Astrocyte (in vitro differentiated cells and primary cell): ENCODE measurements at regions not wholly inside any gene's neighbourhood (a gene's known extent, or its start where the extent isn't known, plus 50 kb on each side); places are given as distances from the start of the nearest gene placed in this dataset.

Source experiments
- DNase-seq: peaks from one replicate; pipeline ENCODE4 v3.0.0-alpha.2; 2010; ENCODE audit warnings: low read depth
- FAIRE-seq: peaks from 2 replicates; lab custom pipeline; 2011; peaks lifted over from hg19 to GRCh38; lab: Jason Lieb, UNC
- H2AFZ ChIP-seq: 2 replicates; pipeline ENCODE4 v1.6.0; 2012; ENCODE audit warnings: low read depth, low read length, inconsistent platforms
- H3K27ac ChIP-seq: 2 replicates; pipeline ENCODE4 v1.5.1; 2011; ENCODE audit warnings: low read depth, low read length, inconsistent platforms
- H3K27me3 ChIP-seq: 2 replicates; pipeline ENCODE4 v1.6.0; 2011; ENCODE audit warnings: low read length, inconsistent platforms; ENCODE audit not compliant: insufficient read depth
- H3K36me3 ChIP-seq: 2 replicates; pipeline ENCODE4 v1.5.1; 2011; ENCODE audit warnings: low read length, inconsistent platforms; ENCODE audit not compliant: insufficient read depth
- H3K4me1 ChIP-seq: 2 replicates; pipeline ENCODE4 v1.5.1; 2011; ENCODE audit warnings: low read length, inconsistent platforms; ENCODE audit not compliant: insufficient read depth
- H3K4me2 ChIP-seq: 2 replicates; pipeline ENCODE4 v1.6.0; 2012; ENCODE audit warnings: low read length, inconsistent platforms
- H3K4me3 ChIP-seq: 2 replicates; pipeline ENCODE4 v1.5.1; 2011; ENCODE audit warnings: low read depth, mild to moderate bottlenecking, low read length, inconsistent platforms; ENCODE audit not compliant: insufficient read depth
- H3K79me2 ChIP-seq: 2 replicates; pipeline ENCODE4 v1.6.0; 2012; ENCODE audit warnings: mild to moderate bottlenecking, low read length, inconsistent platforms; ENCODE audit not compliant: insufficient read depth
- H3K9ac ChIP-seq: 2 replicates; pipeline ENCODE4 v1.6.0; 2012; ENCODE audit warnings: mild to moderate bottlenecking, low read length, inconsistent platforms
- H3K9me3 ChIP-seq: 2 replicates; pipeline ENCODE4 v1.5.1; 2012; ENCODE audit warnings: low read depth, mild to moderate bottlenecking, low read length, inconsistent platforms; ENCODE audit not compliant: insufficient read depth
- H4K20me1 ChIP-seq: 2 replicates; pipeline ENCODE4 v1.6.0; 2012; ENCODE audit warnings: low read length, inconsistent platforms; ENCODE audit not compliant: insufficient read depth
- H3K27ac Mint-ChIP-seq: one replicate; pipeline ENCODE4 v1.8.0; 2021; ENCODE audit warnings: mild to moderate bottlenecking, mixed read lengths; ENCODE audit not compliant: unreplicated experiment
- H3K27me3 Mint-ChIP-seq: one replicate; pipeline ENCODE4 v1.8.0; 2021; ENCODE audit warnings: low read depth, mixed read lengths; ENCODE audit not compliant: unreplicated experiment
- H3K36me3 Mint-ChIP-seq: one replicate; pipeline ENCODE4 v1.8.0; 2021; ENCODE audit warnings: low read depth, mixed read lengths; ENCODE audit not compliant: unreplicated experiment
- H3K4me1 Mint-ChIP-seq: one replicate; pipeline ENCODE4 v1.8.0; 2021; ENCODE audit warnings: low read depth, mixed read lengths; ENCODE audit not compliant: unreplicated experiment
- H3K4me3 Mint-ChIP-seq: one replicate; pipeline ENCODE4 v1.8.0; 2021; ENCODE audit warnings: mild to moderate bottlenecking, moderate library complexity, mixed read lengths; ENCODE audit not compliant: unreplicated experiment
- H3K9me3 Mint-ChIP-seq: one replicate; pipeline ENCODE4 v1.8.0; 2021; ENCODE audit warnings: mild to moderate bottlenecking, mixed read lengths; ENCODE audit not compliant: unreplicated experiment
- EZH2 ChIP-seq: IDR thresholded peaks from 2 replicates; pipeline ENCODE4 v1.6.1; 2012; ENCODE audit warnings: mild to moderate bottlenecking, low read length, inconsistent platforms; ENCODE audit not compliant: insufficient read depth
- TF ChIP-seq, protein P1 (sequence below): IDR thresholded peaks from 2 replicates; pipeline ENCODE4 v1.5.1; 2011; ENCODE audit warnings: low read depth, mild to moderate bottlenecking, inconsistent platforms, low read length, moderate library complexity; ENCODE audit not compliant: insufficient read depth

GRCh38 chr13:99063178-99063577 lies 85.3 kb upstream of the DOCK9 start:
- peaks cover 16% of the 10 kb centered on the region for H3K4me1 ChIP-seq
- H3K27ac ChIP-seq, result no peak overlapping the region
- H2AFZ ChIP-seq, result peak overlapping the region; percentile 68
- Mint-ChIP-seq H3K9me3 (peaks cover 5% of the 10 kb centered on the region), H3K4me1 (peaks cover 33% of the 10 kb centered on the region), H3K36me3 (peaks cover 7% of the 10 kb centered on the region), H3K27ac (no peak overlapping the region), H3K4me3 (no peak overlapping the region), H3K27me3 (no peaks in the 10 kb centered on the region)
- no peaks in the 10 kb centered on the region for H3K36me3 ChIP-seq
- no peaks in the 10 kb centered on the region for H3K79me2 ChIP-seq
- FAIRE-seq (no peak), DNase-seq (no peak)
- no peak for TF ChIP-seq EZH2
- TF ChIP-seq, protein P1, sequence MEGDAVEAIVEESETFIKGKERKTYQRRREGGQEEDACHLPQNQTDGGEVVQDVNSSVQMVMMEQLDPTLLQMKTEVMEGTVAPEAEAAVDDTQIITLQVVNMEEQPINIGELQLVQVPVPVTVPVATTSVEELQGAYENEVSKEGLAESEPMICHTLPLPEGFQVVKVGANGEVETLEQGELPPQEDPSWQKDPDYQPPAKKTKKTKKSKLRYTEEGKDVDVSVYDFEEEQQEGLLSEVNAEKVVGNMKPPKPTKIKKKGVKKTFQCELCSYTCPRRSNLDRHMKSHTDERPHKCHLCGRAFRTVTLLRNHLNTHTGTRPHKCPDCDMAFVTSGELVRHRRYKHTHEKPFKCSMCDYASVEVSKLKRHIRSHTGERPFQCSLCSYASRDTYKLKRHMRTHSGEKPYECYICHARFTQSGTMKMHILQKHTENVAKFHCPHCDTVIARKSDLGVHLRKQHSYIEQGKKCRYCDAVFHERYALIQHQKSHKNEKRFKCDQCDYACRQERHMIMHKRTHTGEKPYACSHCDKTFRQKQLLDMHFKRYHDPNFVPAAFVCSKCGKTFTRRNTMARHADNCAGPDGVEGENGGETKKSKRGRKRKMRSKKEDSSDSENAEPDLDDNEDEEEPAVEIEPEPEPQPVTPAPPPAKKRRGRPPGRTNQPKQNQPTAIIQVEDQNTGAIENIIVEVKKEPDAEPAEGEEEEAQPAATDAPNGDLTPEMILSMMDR, result no peak
- H4K20me1 ChIP-seq, result no peaks in the 10 kb centered on the region
- peak overlapping the region; percentile 45 for H3K9ac ChIP-seq
- H3K4me3 ChIP-seq, result no peak overlapping the region
- no peaks in the 10 kb centered on the region for H3K27me3 ChIP-seq
- no peaks in the 10 kb centered on the region for H3K9me3 ChIP-seq
- H3K4me2 ChIP-seq, result peak overlapping the region; percentile 82

- DNase-seq (no peak), FAIRE-seq (no peak)
- Mint-ChIP-seq H3K4me3 (no peak overlapping the region), H3K4me1 (peaks cover 33% of the 10 kb centered on the region), H3K36me3 (peaks cover 7% of the 10 kb centered on the region), H3K9me3 (peaks cover 5% of the 10 kb centered on the region), H3K27me3 (no peaks in the 10 kb centered on the region), H3K27ac (no peak overlapping the region)
- Histone ChIP-seq H3K27ac (no peak overlapping the region), H2AFZ (no peak overlapping the region), H3K9ac (no peak overlapping the region), H3K36me3 (no peaks in the 10 kb centered on the region), H3K4me2 (peak overlapping the region; percentile 12), H3K79me2 (no peaks in the 10 kb centered on the region), H4K20me1 (no peaks in the 10 kb centered on the region), H3K9me3 (no peaks in the 10 kb centered on the region), H3K4me3 (no peak overlapping the region), H3K27me3 (no peaks in the 10 kb centered on the region), H3K4me1 (peaks cover 16% of the 10 kb centered on the region)
- TF ChIP-seq, protein P1, result no peak
- TF ChIP-seq EZH2, result no peak
Observed at GRCh38 chr13:99063952-99064351, 86.1 kb upstream of the DOCK9 start.

- Mint-ChIP-seq H3K27ac (no peak overlapping the region), H3K4me3 (no peak overlapping the region)
Observed at GRCh38 chr13:99064624-99065234, 86.9 kb upstream of the DOCK9 start.

More at GRCh38 chr13:99064624-99065234, 86.9 kb upstream of the DOCK9 start:
- FAIRE-seq (peak; percentile 5), DNase-seq (no peak)
- no peaks in the 10 kb centered on the region for H3K27me3 Mint-ChIP-seq
- H3K36me3 Mint-ChIP-seq, result peaks cover 5% of the 10 kb centered on the region
- no peak for TF ChIP-seq EZH2
- TF ChIP-seq, protein P1, result no peak
- Histone ChIP-seq H4K20me1 (no peaks in the 10 kb centered on the region), H3K36me3 (no peaks in the 10 kb centered on the region), H3K27me3 (no peaks in the 10 kb centered on the region), H3K9me3 (no peaks in the 10 kb centered on the region), H3K27ac (no peak overlapping the region), H2AFZ (no peak overlapping the region), H3K4me1 (peaks cover 16% of the 10 kb centered on the region), H3K79me2 (no peaks in the 10 kb centered on the region), H3K4me3 (no peak overlapping the region), H3K9ac (no peak overlapping the region), H3K4me2 (no peak overlapping the region)
- peaks cover 28% of the 10 kb centered on the region for H3K4me1 Mint-ChIP-seq
- H3K9me3 Mint-ChIP-seq, result peaks cover 5% of the 10 kb centered on the region
